HL-60 (cell line): ENCODE measurements at regions not wholly inside any gene's neighbourhood (a gene's known extent, or its start where the extent isn't known, plus 50 kb on each side); places are given as distances from the start of the nearest gene placed in this dataset.

Experiments
- CTCF ChIP-seq: IDR thresholded peaks from one replicate; pipeline ENCODE4 v1.5.1; 2011; ENCODE audit warnings: low read length, control low read depth, inconsistent platforms; ENCODE audit not compliant: insufficient read depth
- GABPA ChIP-seq: IDR thresholded peaks from 2 replicates; pipeline ENCODE4 v1.6.1; 2012; ENCODE audit warnings: low read depth
- POLR2AphosphoS5 ChIP-seq: IDR thresholded peaks from 2 replicates; pipeline ENCODE4 v1.6.1; 2012; ENCODE audit warnings: low read depth
- REST ChIP-seq: IDR thresholded peaks from 2 replicates; pipeline ENCODE4 v1.6.1; 2012; ENCODE audit warnings: low read depth; ENCODE audit not compliant: insufficient replicate concordance

DNA sequence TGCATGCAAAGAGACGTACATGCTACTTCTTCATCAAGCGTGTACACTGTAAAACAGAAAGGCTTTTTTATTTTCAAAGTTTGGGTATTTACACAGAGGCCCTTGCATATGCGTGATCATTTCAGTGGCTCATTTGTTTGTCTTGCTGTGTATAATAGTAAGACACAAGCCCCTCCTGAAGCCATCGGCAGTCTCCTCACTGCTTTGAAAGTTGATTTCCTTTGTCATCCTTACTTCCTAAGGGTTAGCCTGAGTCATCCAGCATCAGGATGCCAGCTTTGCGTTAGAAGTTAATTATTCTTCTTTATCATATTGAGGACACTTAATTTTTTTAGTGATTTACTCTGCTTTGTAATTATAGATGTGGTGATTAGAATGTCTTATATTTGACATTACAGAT lies 72.5 kb upstream of the CTBP2 start:
- no peak for TF ChIP-seq CTCF
- TF ChIP-seq POLR2AphosphoS5, result no peak
- no peak for TF ChIP-seq REST
- TF ChIP-seq GABPA, result no peak
